ENCODE measurements at regions not wholly inside any gene's neighbourhood (a gene's known extent, or its start where the extent isn't known, plus 50 kb on each side); places are given as distances from the start of the nearest gene placed in this dataset.

DNA sequence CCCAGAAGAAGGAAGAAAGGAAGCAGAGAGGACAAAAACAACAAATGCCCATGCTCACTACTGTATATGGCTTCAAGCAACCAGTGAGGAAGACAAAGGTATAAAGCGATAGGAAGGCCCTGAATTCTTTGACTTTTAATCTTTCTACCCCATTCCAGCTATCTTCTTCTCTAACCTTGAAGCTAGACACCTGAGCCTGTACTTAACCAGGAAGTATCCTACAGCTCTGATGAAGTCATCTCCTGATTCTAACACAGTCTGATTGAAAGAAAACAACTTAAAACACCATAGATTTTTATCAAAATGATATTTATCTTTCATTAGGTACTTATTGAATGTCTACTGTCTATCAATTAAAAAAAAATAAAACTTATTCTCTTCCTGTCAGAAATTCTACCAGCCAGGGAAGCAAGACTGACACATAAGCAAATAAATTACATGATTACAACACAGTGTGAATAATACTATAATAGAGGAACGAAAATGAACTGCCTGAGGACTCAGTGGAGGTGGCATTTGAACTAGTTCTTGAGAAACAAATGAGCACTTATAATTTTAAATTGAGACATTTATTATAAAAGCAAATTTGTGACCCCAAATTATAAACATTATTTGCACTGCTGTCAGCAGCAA lies 123.3 kb upstream of the ELL2 start:
- TF ChIP-seq CTCF (IDR thresholded peaks at IDR 0.05; ENCODE audit: extremely low read depth in 1 of 2, insufficient read depth in 1 of 2, low read depth in 1 of 2, low read length in 2 of 2): no peak
- TF ChIP-seq POLR2A (IDR thresholded peaks at IDR 0.05; ENCODE audit: low read depth, low read length): no peak
- TF ChIP-seq EZH2 (IDR thresholded peaks at IDR 0.05; ENCODE audit: borderline replicate concordance, low read depth, low read length, severe bottlenecking): no peak
